GM10266 (cell line): ENCODE measurements at regions not wholly inside any gene's neighbourhood (a gene's known extent, or its start where the extent isn't known, plus 50 kb on each side); places are given as distances from the start of the nearest gene placed in this dataset.

Experiments
- DNase-seq: peaks from one replicate; pipeline ENCODE4 v3.0.0; 2012; ENCODE audit errors: extremely low spot score
- CTCF ChIP-seq: IDR thresholded peaks from 2 replicates; pipeline ENCODE4 v1.5.1; 2012; ENCODE audit warnings: mild to moderate bottlenecking, low read depth; ENCODE audit not compliant: control insufficient read depth, insufficient read depth; ENCODE audit errors: missing control alignments

GRCh38 chr2:186255823-186256222 lies 230.2 kb upstream of the ZC3H15 start:
- no peak for TF ChIP-seq CTCF
- DNase-seq = no peak

GRCh38 chr2:186256540-186256939 lies 229.5 kb upstream of the ZC3H15 start:
- peak; percentile 45 for TF ChIP-seq CTCF
- peak; percentile 13 for DNase-seq

GRCh38 chr2:186263673-186264250 lies 222.3 kb upstream of the ZC3H15 start:
- no peak for TF ChIP-seq CTCF
- no peak for DNase-seq

- DNase-seq = no peak
Observed at GRCh38 chr2:186269536-186269935, 216.5 kb upstream of the ZC3H15 start.

GRCh38 chr2:186273953-186274352 lies 212.1 kb upstream of the ZC3H15 start:
- no peak for DNase-seq
- TF ChIP-seq CTCF = no peak

More at GRCh38 chr2:186269536-186269935, 216.5 kb upstream of the ZC3H15 start:
- no peak for TF ChIP-seq CTCF

GRCh38 chr2:186274936-186275575 lies 211.0 kb upstream of the ZC3H15 start:
- no peak for DNase-seq
- TF ChIP-seq CTCF = no peak

GRCh38 chr2:186276909-186277308 lies 209.2 kb upstream of the ZC3H15 start:
- DNase-seq = no peak
- no peak for TF ChIP-seq CTCF
